NB4 (cell line): ENCODE measurements at regions not wholly inside any gene's neighbourhood (a gene's known extent, or its start where the extent isn't known, plus 50 kb on each side); places are given as distances from the start of the nearest gene placed in this dataset.

ENCODE experiments used
- MYC ChIP-seq: IDR thresholded peaks from 2 replicates; pipeline ENCODE4 v1.6.1; 2011; ENCODE audit warnings: low read depth, low read length
- POLR2A ChIP-seq: IDR thresholded peaks from 2 replicates; pipeline ENCODE4 v1.6.1; 2011; ENCODE audit warnings: mild to moderate bottlenecking; ENCODE audit not compliant: insufficient read length; ENCODE audit errors: extremely low read depth
- TF ChIP-seq, protein P1 (sequence below): IDR thresholded peaks from one replicate; pipeline ENCODE4 v1.5.1; 2012; ENCODE audit warnings: low read depth, low read length

DNA sequence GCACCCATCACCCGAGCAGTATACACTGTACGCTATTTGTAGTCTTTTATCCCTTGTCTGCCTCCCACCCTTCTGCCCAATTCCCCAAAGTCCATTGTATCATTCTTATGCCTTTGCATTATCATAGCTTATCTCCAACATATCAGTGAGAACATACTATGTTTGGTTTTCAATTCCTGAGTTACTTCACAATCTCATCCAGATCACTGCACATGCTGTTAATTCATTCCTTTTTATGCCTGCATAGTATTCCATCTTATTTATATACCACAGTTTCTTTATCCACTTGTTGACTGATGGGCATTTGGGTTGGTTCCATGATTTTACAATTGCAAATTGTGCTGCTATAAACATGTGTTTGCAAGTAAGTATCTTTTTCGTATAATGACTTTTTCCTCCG is 564.7 kb upstream of the NECTIN3 start:
- TF ChIP-seq, protein P1, sequence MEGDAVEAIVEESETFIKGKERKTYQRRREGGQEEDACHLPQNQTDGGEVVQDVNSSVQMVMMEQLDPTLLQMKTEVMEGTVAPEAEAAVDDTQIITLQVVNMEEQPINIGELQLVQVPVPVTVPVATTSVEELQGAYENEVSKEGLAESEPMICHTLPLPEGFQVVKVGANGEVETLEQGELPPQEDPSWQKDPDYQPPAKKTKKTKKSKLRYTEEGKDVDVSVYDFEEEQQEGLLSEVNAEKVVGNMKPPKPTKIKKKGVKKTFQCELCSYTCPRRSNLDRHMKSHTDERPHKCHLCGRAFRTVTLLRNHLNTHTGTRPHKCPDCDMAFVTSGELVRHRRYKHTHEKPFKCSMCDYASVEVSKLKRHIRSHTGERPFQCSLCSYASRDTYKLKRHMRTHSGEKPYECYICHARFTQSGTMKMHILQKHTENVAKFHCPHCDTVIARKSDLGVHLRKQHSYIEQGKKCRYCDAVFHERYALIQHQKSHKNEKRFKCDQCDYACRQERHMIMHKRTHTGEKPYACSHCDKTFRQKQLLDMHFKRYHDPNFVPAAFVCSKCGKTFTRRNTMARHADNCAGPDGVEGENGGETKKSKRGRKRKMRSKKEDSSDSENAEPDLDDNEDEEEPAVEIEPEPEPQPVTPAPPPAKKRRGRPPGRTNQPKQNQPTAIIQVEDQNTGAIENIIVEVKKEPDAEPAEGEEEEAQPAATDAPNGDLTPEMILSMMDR: no peak
- TF ChIP-seq POLR2A: no peak
- TF ChIP-seq MYC: no peak
